ENCODE measurements at regions not wholly inside any gene's neighbourhood (a gene's known extent, or its start where the extent isn't known, plus 50 kb on each side); places are given as distances from the start of the nearest gene placed in this dataset.

GRCh38 chr10:21272643-21273399 lies 252.7 kb downstream of the SKIDA1 start:
- H3K27ac ChIP-seq = no peak overlapping the region
- ATAC-seq (replicated peaks in 6 of 8) = peak in 3 of 8 experiments; percentile 32 to 62 (median 42)
- 47 to 100% (median 85%) methylated on average over 1 to 4 of the region's 4 CpGs; no CpG with 5 or more reads in 2 of the 10 experiments for WGBS, 10 experiments
- no peak overlapping the region for H3K4me3 ChIP-seq
- in situ Hi-C loops (cut with MboI; ENCODE audit: low pct_unique_long_range_greater_than_20kb in 2 of 9, low sequenced_read_pairs in 9 of 9, unreplicated experiment in 9 of 9) = loop anchor here in 5 of 9 experiments (10.0 to 25.0 kb wide), 3 partner anchors 186 to 411 kb away; no protein-coding TSS in a partner anchor
- H3K4me1 ChIP-seq (replicated peaks in 1 of 2) = peaks cover 0 to 2% of the 10 kb centered on the region in 2 donors

GRCh38 chr10:21270976-21271375 lies 254.5 kb downstream of the SKIDA1 start:
- ATAC-seq (replicated peaks in 6 of 8) = no peak
- 87 to 100% (median 93%) methylated on average over 1 to 3 of the region's 3 CpGs; no CpG with 5 or more reads in 1 of the 10 experiments for WGBS, 10 experiments
- peaks cover 0 to 2% of the 10 kb centered on the region in 2 donors for H3K4me1 ChIP-seq (replicated peaks in 1 of 2)
- in situ Hi-C loops (cut with MboI; ENCODE audit: low pct_unique_long_range_greater_than_20kb in 2 of 9, low sequenced_read_pairs in 9 of 9, unreplicated experiment in 9 of 9) = loop anchor here in 5 of 9 experiments (10.0 to 25.0 kb wide), 3 partner anchors 184 to 409 kb away; no protein-coding TSS in a partner anchor
- no peak overlapping the region for H3K4me3 ChIP-seq
- H3K27ac ChIP-seq = no peak overlapping the region

GRCh38 chr10:21269289-21269688 lies 256.2 kb downstream of the SKIDA1 start:
- Histone ChIP-seq H3K4me1 (replicated peaks in 1 of 2) (peaks cover 0 to 2% of the 10 kb centered on the region in 2 donors), H3K4me3 (no peak overlapping the region), H3K27ac (no peak overlapping the region)
- no peak for ATAC-seq (replicated peaks in 6 of 8)
- 20 to 95% (median 81%) methylated on average over 2 to 5 of the region's 5 CpGs; no CpG with 5 or more reads in 2 of the 10 experiments for WGBS, 10 experiments
- in situ Hi-C loops (cut with MboI; ENCODE audit: low pct_unique_long_range_greater_than_20kb in 2 of 9, low sequenced_read_pairs in 9 of 9, unreplicated experiment in 9 of 9) = loop anchor here in 5 of 9 experiments (10.0 to 25.0 kb wide), 5 partner anchors 182 to 407 kb away; no protein-coding TSS in a partner anchor

- 67 to 100% (median 100%) methylated on average over 1 to 3 of the region's 3 CpGs; no CpG with 5 or more reads in 2 of the 10 experiments for WGBS, 10 experiments
- no peak overlapping the region for H3K27ac ChIP-seq
- ATAC-seq (replicated peaks in 6 of 8) = peak in 3 of 8 experiments; percentile 24 to 77 (median 65)
- in situ Hi-C loops (cut with MboI; ENCODE audit: low pct_unique_long_range_greater_than_20kb in 2 of 9, low sequenced_read_pairs in 9 of 9, unreplicated experiment in 9 of 9) = loop anchor here in 5 of 9 experiments (10.0 to 25.0 kb wide), 5 partner anchors 178 to 403 kb away; no protein-coding TSS in a partner anchor
- H3K4me3 ChIP-seq = no peak overlapping the region
- H3K4me1 ChIP-seq (replicated peaks in 1 of 2) = peaks cover 5 to 28% of the 10 kb centered on the region in 2 donors
Measured at GRCh38 chr10:21265622-21266021, 259.9 kb downstream of the SKIDA1 start.

GRCh38 chr10:21264271-21264670 lies 261.2 kb downstream of the SKIDA1 start:
- no peak overlapping the region for H3K4me3 ChIP-seq
- ATAC-seq (replicated peaks in 6 of 8) = no peak
- 6 to 100% (median 81%) methylated on average over 1 to 2 of the region's 2 CpGs; no CpG with 5 or more reads in 2 of the 10 experiments for WGBS, 10 experiments
- peaks cover 5 to 32% of the 10 kb centered on the region in 2 donors for H3K4me1 ChIP-seq (replicated peaks in 1 of 2)
- H3K27ac ChIP-seq = no peak overlapping the region
- in situ Hi-C loops (cut with MboI; ENCODE audit: low pct_unique_long_range_greater_than_20kb in 2 of 9, low sequenced_read_pairs in 9 of 9, unreplicated experiment in 9 of 9) = loop anchor here in 5 of 9 experiments (10.0 to 25.0 kb wide), 5 partner anchors 177 to 402 kb away; no protein-coding TSS in a partner anchor

- in situ Hi-C loops (cut with MboI; ENCODE audit: low pct_unique_long_range_greater_than_20kb in 2 of 9, low sequenced_read_pairs in 9 of 9, unreplicated experiment in 9 of 9) = loop anchor here in 5 of 9 experiments (10.0 to 25.0 kb wide), 5 partner anchors 177 to 402 kb away; no protein-coding TSS in a partner anchor
- no peak overlapping the region for H3K27ac ChIP-seq
- H3K4me1 ChIP-seq (replicated peaks in 1 of 2) = peaks cover 5 to 32% of the 10 kb centered on the region in 2 donors
- no peak for ATAC-seq (replicated peaks in 6 of 8)
- H3K4me3 ChIP-seq = no peak overlapping the region
- 52 to 100% (median 84%) methylated on average over 1 to 2 of the region's 3 CpGs; no CpG with 5 or more reads in 6 of the 10 experiments for WGBS, 10 experiments
Measured at GRCh38 chr10:21263839-21264238, 261.6 kb downstream of the SKIDA1 start.

- H3K27ac ChIP-seq = no peak overlapping the region
- WGBS, 10 experiments = 0 to 100% (median 66%) methylated on average over 1 to 6 of the region's 12 CpGs; no CpG with 5 or more reads in 1 of the 10 experiments
- H3K4me3 ChIP-seq = no peak overlapping the region
- ATAC-seq (replicated peaks in 6 of 8) = no peak
- peaks cover 5 to 32% of the 10 kb centered on the region in 2 donors for H3K4me1 ChIP-seq (replicated peaks in 1 of 2)
- in situ Hi-C loops (cut with MboI; ENCODE audit: low pct_unique_long_range_greater_than_20kb in 2 of 9, low sequenced_read_pairs in 9 of 9, unreplicated experiment in 9 of 9) = loop anchor here in 5 of 9 experiments (10.0 to 25.0 kb wide), 5 partner anchors 176 to 401 kb away; no protein-coding TSS in a partner anchor
Measured at GRCh38 chr10:21263263-21263803, 262.1 kb downstream of the SKIDA1 start.

GRCh38 chr10:21261842-21262294 lies 263.6 kb downstream of the SKIDA1 start:
- WGBS, 10 experiments = 20 to 85% (median 67%) methylated on average over 1 to 13 of the region's 15 CpGs; no CpG with 5 or more reads in 1 of the 10 experiments
- Histone ChIP-seq H3K27ac (peak overlapping the region in 1 of 2 donors; percentile 78), H3K4me3 (no peak overlapping the region), H3K4me1 (replicated peaks in 1 of 2) (peaks cover 5 to 32% of the 10 kb centered on the region in 2 donors)
- peak in 5 of 8 experiments; percentile 93 to 99 (median 98) for ATAC-seq (replicated peaks in 6 of 8)
- in situ Hi-C loops (cut with MboI; ENCODE audit: low pct_unique_long_range_greater_than_20kb in 2 of 9, low sequenced_read_pairs in 9 of 9, unreplicated experiment in 9 of 9) = loop anchor here in 5 of 9 experiments (10.0 to 25.0 kb wide), 5 partner anchors 175 to 400 kb away; no protein-coding TSS in a partner anchor

- H3K27ac ChIP-seq = peak overlapping the region in 1 of 2 donors; percentile 78
- H3K4me3 ChIP-seq = no peak overlapping the region
- ATAC-seq (replicated peaks in 6 of 8) = no peak
- 11 to 87% (median 61%) methylated on average over 3 to 9 of the region's 11 CpGs for WGBS, 10 experiments
- in situ Hi-C loops (cut with MboI; ENCODE audit: low pct_unique_long_range_greater_than_20kb in 2 of 9, low sequenced_read_pairs in 9 of 9, unreplicated experiment in 9 of 9) = loop anchor here in 5 of 9 experiments (10.0 to 25.0 kb wide), 5 partner anchors 173 to 398 kb away; no protein-coding TSS in a partner anchor
- peaks cover 5 to 32% of the 10 kb centered on the region in 2 donors for H3K4me1 ChIP-seq (replicated peaks in 1 of 2)
Measured at GRCh38 chr10:21260506-21261149, 264.9 kb downstream of the SKIDA1 start.

- ATAC-seq (replicated peaks in 6 of 8) = no peak
Measured at GRCh38 chr10:21260066-21260465, 265.4 kb downstream of the SKIDA1 start.

GRCh38 chr10:21257919-21258318 lies 267.6 kb downstream of the SKIDA1 start:
- 0 to 100% (median 33%) methylated on average over 1 to 2 of the region's 2 CpGs; no CpG with 5 or more reads in 3 of the 10 experiments for WGBS, 10 experiments
- no peak overlapping the region for H3K4me3 ChIP-seq
- peaks cover 2 to 26% of the 10 kb centered on the region in 2 donors for H3K4me1 ChIP-seq (replicated peaks in 1 of 2)
- ATAC-seq (replicated peaks in 6 of 8) = no peak
- H3K27ac ChIP-seq = no peak overlapping the region
- in situ Hi-C loops (cut with MboI; ENCODE audit: low pct_unique_long_range_greater_than_20kb in 2 of 9, low sequenced_read_pairs in 9 of 9, unreplicated experiment in 9 of 9) = loop anchor here in 5 of 9 experiments (25.0 kb wide), 2 partner anchors 171 to 396 kb away; no protein-coding TSS in a partner anchor

More at GRCh38 chr10:21260066-21260465, 265.4 kb downstream of the SKIDA1 start:
- Histone ChIP-seq H3K4me3 (no peak overlapping the region), H3K4me1 (replicated peaks in 1 of 2) (peaks cover 5 to 32% of the 10 kb centered on the region in 2 donors), H3K27ac (no peak overlapping the region)
- WGBS, 10 experiments = 0 to 100% (median 43%) methylated on average over 1 to 6 of the region's 6 CpGs; no CpG with 5 or more reads in 3 of the 10 experiments
- in situ Hi-C loops (cut with MboI; ENCODE audit: low pct_unique_long_range_greater_than_20kb in 2 of 9, low sequenced_read_pairs in 9 of 9, unreplicated experiment in 9 of 9) = loop anchor here in 5 of 9 experiments (10.0 to 25.0 kb wide), 5 partner anchors 173 to 398 kb away; no protein-coding TSS in a partner anchor

GRCh38 chr10:21257191-21257590 lies 268.3 kb downstream of the SKIDA1 start:
- ATAC-seq (replicated peaks in 6 of 8) = no peak
- Histone ChIP-seq H3K4me1 (replicated peaks in 1 of 2) (peaks cover 2 to 19% of the 10 kb centered on the region in 2 donors), H3K4me3 (no peak overlapping the region), H3K27ac (no peak overlapping the region)
- 86 to 100% (median 100%) methylated on average over 1 of the region's 2 CpGs; no CpG with 5 or more reads in 6 of the 10 experiments for WGBS, 10 experiments
- in situ Hi-C loops (cut with MboI; ENCODE audit: low pct_unique_long_range_greater_than_20kb in 2 of 9, low sequenced_read_pairs in 9 of 9, unreplicated experiment in 9 of 9) = loop anchor here in 5 of 9 experiments (25.0 kb wide), 2 partner anchors 170 to 395 kb away; no protein-coding TSS in a partner anchor
